ENCODE measurements at regions not wholly inside any gene's neighbourhood (a gene's known extent, or its start where the extent isn't known, plus 50 kb on each side); places are given as distances from the start of the nearest gene placed in this dataset.

GRCh38 chr7:133132906-133133305 is 51.0 kb upstream of the CHCHD3 start:
- no peak for ATAC-seq (replicated peaks in 1 of 2)

DNA sequence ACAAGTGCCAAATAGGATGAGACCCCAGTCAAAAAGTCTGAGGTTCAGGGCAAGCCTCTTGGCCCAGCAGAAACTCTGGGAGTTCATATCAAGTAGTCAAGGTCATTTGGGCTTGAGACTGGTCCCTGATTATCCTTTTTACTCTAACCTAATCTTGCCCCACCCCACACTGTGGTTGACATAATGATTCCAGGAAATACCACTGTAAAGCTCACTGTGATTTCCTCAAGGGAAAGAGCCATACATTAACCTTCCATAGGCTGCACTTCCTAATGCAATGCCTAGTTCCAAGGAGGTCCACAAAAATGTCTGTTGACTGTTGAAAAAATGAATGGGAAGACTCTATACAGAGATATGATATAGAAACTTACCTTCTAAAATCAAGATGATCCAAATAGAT is 52.9 kb upstream of the CHCHD3 start:
- Mint-ChIP-seq H3K36me3 (ENCODE audit: insufficient read depth in 2 of 2) (no peaks in the 10 kb centered on the region), H3K4me3 (no peak overlapping the region), H3K27ac (no peak overlapping the region), H3K4me1 (ENCODE audit: low read depth) (no peaks in the 10 kb centered on the region), H3K27me3 (ENCODE audit: low read depth) (peaks cover 11% of the 10 kb centered on the region), H3K9me3 (peaks cover 1 to 4% of the 10 kb centered on the region in 2 donors)
- DNase-seq (no peak), ATAC-seq (replicated peaks in 1 of 2) (no peak)

More at GRCh38 chr7:133132906-133133305, 51.0 kb upstream of the CHCHD3 start:
- Mint-ChIP-seq H3K4me3 (no peak overlapping the region), H3K4me1 (ENCODE audit: low read depth) (no peaks in the 10 kb centered on the region), H3K36me3 (ENCODE audit: insufficient read depth in 2 of 2) (no peaks in the 10 kb centered on the region), H3K27me3 (ENCODE audit: low read depth) (no peaks in the 10 kb centered on the region), H3K9me3 (peaks cover 1 to 4% of the 10 kb centered on the region in 2 donors), H3K27ac (no peak overlapping the region)
- DNase-seq: no peak

DNA sequence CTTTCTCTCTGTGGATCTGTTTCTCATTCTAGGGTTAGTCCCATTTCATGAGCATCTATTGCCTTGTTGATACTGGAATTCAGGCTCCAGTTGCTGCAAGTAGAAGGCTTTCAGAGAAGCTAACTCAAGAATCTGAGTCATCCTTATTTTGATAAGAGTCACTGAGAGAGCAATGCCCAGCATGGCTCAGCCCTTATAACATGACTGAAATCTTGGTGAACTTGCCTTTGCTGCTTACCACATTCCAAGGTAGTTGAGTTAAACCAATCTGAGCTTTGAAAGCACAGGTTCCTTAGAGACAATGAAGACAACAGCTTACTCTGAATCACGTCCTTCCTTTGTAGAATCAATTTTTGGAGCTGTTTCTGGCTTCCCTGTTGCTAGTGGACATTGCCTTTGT is 53.6 kb upstream of the CHCHD3 start:
- peaks cover 11% of the 10 kb centered on the region for H3K27me3 Mint-ChIP-seq (ENCODE audit: low read depth)
- no peaks in the 10 kb centered on the region for H3K4me1 Mint-ChIP-seq (ENCODE audit: low read depth)
- ATAC-seq (replicated peaks in 1 of 2) (no peak), DNase-seq (no peak)
- H3K27ac Mint-ChIP-seq: no peak overlapping the region
- H3K4me3 Mint-ChIP-seq: no peak overlapping the region
- H3K9me3 Mint-ChIP-seq: peaks cover 0 to 2% of the 10 kb centered on the region in 2 donors
- no peaks in the 10 kb centered on the region for H3K36me3 Mint-ChIP-seq (ENCODE audit: insufficient read depth in 2 of 2)

GRCh38 chr7:133139350-133139749 is 57.5 kb upstream of the CHCHD3 start:
- H3K27ac Mint-ChIP-seq: no peak overlapping the region
- no peaks in the 10 kb centered on the region for H3K4me1 Mint-ChIP-seq (ENCODE audit: low read depth)
- H3K27me3 Mint-ChIP-seq (ENCODE audit: low read depth): peaks cover 26% of the 10 kb centered on the region
- ATAC-seq (replicated peaks in 1 of 2) (no peak), DNase-seq (peak in 1 of 2 donors; percentile 0)
- H3K4me3 Mint-ChIP-seq: no peak overlapping the region
- H3K36me3 Mint-ChIP-seq (ENCODE audit: insufficient read depth in 2 of 2): no peaks in the 10 kb centered on the region
- no peaks in the 10 kb centered on the region for H3K9me3 Mint-ChIP-seq

- Mint-ChIP-seq H3K27ac (no peak overlapping the region), H3K27me3 (ENCODE audit: low read depth) (peaks cover 29% of the 10 kb centered on the region), H3K4me3 (no peak overlapping the region), H3K9me3 (no peaks in the 10 kb centered on the region), H3K4me1 (ENCODE audit: low read depth) (no peaks in the 10 kb centered on the region), H3K36me3 (ENCODE audit: insufficient read depth in 2 of 2) (no peaks in the 10 kb centered on the region)
- ATAC-seq (replicated peaks in 1 of 2) (no peak), DNase-seq (no peak)
Observed at GRCh38 chr7:133139801-133140200, 57.9 kb upstream of the CHCHD3 start.

- Mint-ChIP-seq H3K27me3 (ENCODE audit: low read depth) (peaks cover 29% of the 10 kb centered on the region), H3K9me3 (no peaks in the 10 kb centered on the region), H3K36me3 (ENCODE audit: insufficient read depth in 2 of 2) (no peaks in the 10 kb centered on the region), H3K4me1 (ENCODE audit: low read depth) (no peaks in the 10 kb centered on the region), H3K27ac (no peak overlapping the region), H3K4me3 (no peak overlapping the region)
- DNase-seq: no peak
- no peak for ATAC-seq (replicated peaks in 1 of 2)
Observed at GRCh38 chr7:133140994-133141595, 59.2 kb upstream of the CHCHD3 start.

DNA sequence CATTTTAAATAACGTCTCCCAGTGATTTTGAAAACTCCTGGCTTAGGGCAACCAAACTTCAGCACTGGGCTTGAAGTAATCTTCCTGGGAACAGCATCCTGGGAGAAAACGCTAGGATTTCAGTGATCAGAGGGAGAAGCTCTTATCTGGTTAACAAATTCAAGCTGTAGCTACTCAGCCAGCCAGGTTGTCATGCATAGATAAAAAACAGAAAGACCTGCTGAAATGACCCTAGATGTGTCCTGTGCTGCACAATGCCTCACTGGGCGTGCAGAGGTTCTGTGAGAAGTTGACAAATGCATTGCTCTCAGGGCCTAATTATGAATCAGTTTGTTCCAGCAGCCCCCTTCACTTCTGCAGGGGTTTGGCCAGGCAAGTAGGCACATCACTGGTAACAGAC is 68.9 kb upstream of the CHCHD3 start:
- peaks cover 17% of the 10 kb centered on the region for H3K27me3 Mint-ChIP-seq (ENCODE audit: low read depth)
- no peak overlapping the region for H3K4me3 Mint-ChIP-seq
- H3K36me3 Mint-ChIP-seq (ENCODE audit: insufficient read depth in 2 of 2): no peaks in the 10 kb centered on the region
- H3K27ac Mint-ChIP-seq: no peak overlapping the region
- no peaks in the 10 kb centered on the region for H3K4me1 Mint-ChIP-seq (ENCODE audit: low read depth)
- no peak for DNase-seq
- no peak for ATAC-seq (replicated peaks in 1 of 2)
- H3K9me3 Mint-ChIP-seq: peaks cover 1 to 2% of the 10 kb centered on the region in 2 donors

GRCh38 chr7:133152875-133153274 is 71.0 kb upstream of the CHCHD3 start:
- no peak overlapping the region for H3K27ac Mint-ChIP-seq
- no peaks in the 10 kb centered on the region for H3K4me1 Mint-ChIP-seq (ENCODE audit: low read depth)
- peaks cover 2 to 3% of the 10 kb centered on the region in 2 donors for H3K9me3 Mint-ChIP-seq
- no peak overlapping the region for H3K4me3 Mint-ChIP-seq
- no peak for ATAC-seq (replicated peaks in 1 of 2)
- H3K36me3 Mint-ChIP-seq (ENCODE audit: insufficient read depth in 2 of 2): no peaks in the 10 kb centered on the region
- peaks cover 17% of the 10 kb centered on the region for H3K27me3 Mint-ChIP-seq (ENCODE audit: low read depth)
- no peak for DNase-seq

- H3K4me3 Mint-ChIP-seq: no peak overlapping the region
- ATAC-seq (replicated peaks in 1 of 2) (no peak), DNase-seq (no peak)
- H3K36me3 Mint-ChIP-seq (ENCODE audit: insufficient read depth in 2 of 2): no peaks in the 10 kb centered on the region
- H3K4me1 Mint-ChIP-seq (ENCODE audit: low read depth): no peaks in the 10 kb centered on the region
- H3K9me3 Mint-ChIP-seq: peaks cover 2 to 3% of the 10 kb centered on the region in 2 donors
- H3K27me3 Mint-ChIP-seq (ENCODE audit: low read depth): no peaks in the 10 kb centered on the region
- H3K27ac Mint-ChIP-seq: no peak overlapping the region
Observed at GRCh38 chr7:133155146-133155545, 73.3 kb upstream of the CHCHD3 start.

GRCh38 chr7:133155642-133156041 is 73.8 kb upstream of the CHCHD3 start:
- Mint-ChIP-seq H3K4me1 (ENCODE audit: low read depth) (no peaks in the 10 kb centered on the region), H3K36me3 (ENCODE audit: insufficient read depth in 2 of 2) (no peaks in the 10 kb centered on the region), H3K4me3 (no peak overlapping the region), H3K9me3 (peaks cover 2 to 3% of the 10 kb centered on the region in 2 donors), H3K27me3 (ENCODE audit: low read depth) (no peaks in the 10 kb centered on the region), H3K27ac (no peak overlapping the region)
- DNase-seq (no peak), ATAC-seq (replicated peaks in 1 of 2) (no peak)

DNA sequence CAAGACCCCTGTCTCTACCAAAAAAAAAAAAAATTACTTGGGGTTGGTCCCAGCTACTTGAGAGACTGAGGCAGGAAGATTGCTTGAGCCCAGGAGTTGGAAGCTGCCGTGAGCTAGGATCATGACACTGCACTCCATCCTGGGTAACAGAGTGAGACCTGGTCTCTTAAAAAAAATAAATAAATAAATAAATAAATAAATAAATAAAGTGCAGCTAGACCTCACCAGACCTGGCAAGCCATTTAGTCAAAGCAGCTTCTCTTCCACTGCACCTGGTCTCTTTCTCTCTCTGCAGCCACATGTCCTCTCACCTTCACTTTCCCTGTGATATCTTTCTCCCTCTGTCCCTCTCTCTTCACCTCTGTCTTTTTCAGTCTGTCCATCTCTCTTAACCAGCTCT is 75.2 kb upstream of the CHCHD3 start:
- H3K9me3 Mint-ChIP-seq: peaks cover 2 to 3% of the 10 kb centered on the region in 2 donors
- no peak overlapping the region for H3K27ac Mint-ChIP-seq
- no peaks in the 10 kb centered on the region for H3K36me3 Mint-ChIP-seq (ENCODE audit: insufficient read depth in 2 of 2)
- no peaks in the 10 kb centered on the region for H3K4me1 Mint-ChIP-seq (ENCODE audit: low read depth)
- DNase-seq: no peak
- ATAC-seq (replicated peaks in 1 of 2): no peak
- no peak overlapping the region for H3K4me3 Mint-ChIP-seq
- no peaks in the 10 kb centered on the region for H3K27me3 Mint-ChIP-seq (ENCODE audit: low read depth)

- no peaks in the 10 kb centered on the region for H3K4me1 Mint-ChIP-seq (ENCODE audit: low read depth)
- peaks cover 30% of the 10 kb centered on the region for H3K27me3 Mint-ChIP-seq (ENCODE audit: low read depth)
- no peak overlapping the region for H3K4me3 Mint-ChIP-seq
- H3K36me3 Mint-ChIP-seq (ENCODE audit: insufficient read depth in 2 of 2): no peaks in the 10 kb centered on the region
- DNase-seq: no peak
- ATAC-seq (replicated peaks in 1 of 2): no peak
- no peaks in the 10 kb centered on the region for H3K9me3 Mint-ChIP-seq
- H3K27ac Mint-ChIP-seq: no peak overlapping the region
Observed at GRCh38 chr7:133164498-133164897, 82.6 kb upstream of the CHCHD3 start.

DNA sequence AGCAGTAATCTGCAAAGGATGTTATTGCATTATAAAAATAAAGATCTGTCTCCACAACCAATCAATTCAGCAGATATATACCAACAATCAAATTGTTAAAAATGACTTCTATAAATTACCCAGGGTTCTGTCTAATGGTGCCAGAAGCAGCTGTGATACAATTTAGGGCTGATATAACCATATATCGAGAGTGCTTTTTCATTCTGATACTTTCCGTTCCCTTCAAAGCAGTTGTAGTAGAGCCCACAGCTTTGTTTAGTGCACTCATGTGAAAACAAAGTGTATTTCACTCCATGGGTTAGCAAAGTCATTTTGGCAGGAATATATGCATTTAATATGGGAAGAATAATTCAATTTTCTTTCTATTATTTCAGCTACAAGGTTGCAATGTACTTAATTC is 83.1 kb upstream of the CHCHD3 start:
- ATAC-seq (replicated peaks in 1 of 2) (no peak), DNase-seq (no peak)
- H3K27ac Mint-ChIP-seq: no peak overlapping the region
- no peaks in the 10 kb centered on the region for H3K9me3 Mint-ChIP-seq
- peaks cover 30% of the 10 kb centered on the region for H3K27me3 Mint-ChIP-seq (ENCODE audit: low read depth)
- H3K36me3 Mint-ChIP-seq (ENCODE audit: insufficient read depth in 2 of 2): no peaks in the 10 kb centered on the region
- no peaks in the 10 kb centered on the region for H3K4me1 Mint-ChIP-seq (ENCODE audit: low read depth)
- H3K4me3 Mint-ChIP-seq: no peak overlapping the region

GRCh38 chr7:133165529-133165928 is 83.6 kb upstream of the CHCHD3 start:
- Mint-ChIP-seq H3K4me1 (ENCODE audit: low read depth) (no peaks in the 10 kb centered on the region), H3K27me3 (ENCODE audit: low read depth) (peaks cover 30% of the 10 kb centered on the region), H3K36me3 (ENCODE audit: insufficient read depth in 2 of 2) (no peaks in the 10 kb centered on the region), H3K4me3 (no peak overlapping the region), H3K9me3 (no peaks in the 10 kb centered on the region), H3K27ac (no peak overlapping the region)
- no peak for ATAC-seq (replicated peaks in 1 of 2)
- no peak for DNase-seq
